Endothelial cell (in vitro differentiated cells): ENCODE measurements at regions not wholly inside any gene's neighbourhood (a gene's known extent, or its start where the extent isn't known, plus 50 kb on each side); places are given as distances from the start of the nearest gene placed in this dataset.

Source experiments
- DNase-seq: peaks from one replicate; pipeline ENCODE4 v3.0.0; 2021; ENCODE audit warnings: low spot score
- H3K27ac Mint-ChIP-seq: one replicate; pipeline ENCODE4 v1.8.0; 2021; ENCODE audit warnings: mixed read lengths, inconsistent platforms; ENCODE audit not compliant: unreplicated experiment
- H3K27me3 Mint-ChIP-seq: one replicate; pipeline ENCODE4 v1.8.0; 2021; ENCODE audit warnings: mild to moderate bottlenecking, moderate library complexity, mixed read lengths, inconsistent platforms; ENCODE audit not compliant: unreplicated experiment
- H3K36me3 Mint-ChIP-seq: one replicate; pipeline ENCODE4 v1.8.0; 2021; ENCODE audit warnings: mild to moderate bottlenecking, low read depth, mixed read lengths, inconsistent platforms; ENCODE audit not compliant: unreplicated experiment
- H3K4me1 Mint-ChIP-seq: one replicate; pipeline ENCODE4 v1.8.0; 2021; ENCODE audit warnings: mild to moderate bottlenecking, mixed read lengths, inconsistent platforms; ENCODE audit not compliant: unreplicated experiment
- H3K4me3 Mint-ChIP-seq: one replicate; pipeline ENCODE4 v1.8.0; 2021; ENCODE audit warnings: mild to moderate bottlenecking, mixed read lengths, inconsistent platforms; ENCODE audit not compliant: unreplicated experiment
- H3K9me3 Mint-ChIP-seq: one replicate; pipeline ENCODE4 v1.8.0; 2021; ENCODE audit warnings: mixed read lengths, inconsistent platforms; ENCODE audit not compliant: unreplicated experiment
- TF ChIP-seq, protein P1 (sequence below): fragments of 200-600 bp; sonication (generic); IDR thresholded peaks from one replicate; pipeline ENCODE4 v1.5.0; 2021; ENCODE audit warnings: antibody characterized with exemption; ENCODE audit not compliant: unreplicated experiment

- no peak for DNase-seq
- H3K9me3 Mint-ChIP-seq = no peaks in the 10 kb centered on the region
- no peak overlapping the region for H3K27ac Mint-ChIP-seq
- no peak overlapping the region for H3K4me3 Mint-ChIP-seq
- no peaks in the 10 kb centered on the region for H3K27me3 Mint-ChIP-seq
- TF ChIP-seq, protein P1, sequence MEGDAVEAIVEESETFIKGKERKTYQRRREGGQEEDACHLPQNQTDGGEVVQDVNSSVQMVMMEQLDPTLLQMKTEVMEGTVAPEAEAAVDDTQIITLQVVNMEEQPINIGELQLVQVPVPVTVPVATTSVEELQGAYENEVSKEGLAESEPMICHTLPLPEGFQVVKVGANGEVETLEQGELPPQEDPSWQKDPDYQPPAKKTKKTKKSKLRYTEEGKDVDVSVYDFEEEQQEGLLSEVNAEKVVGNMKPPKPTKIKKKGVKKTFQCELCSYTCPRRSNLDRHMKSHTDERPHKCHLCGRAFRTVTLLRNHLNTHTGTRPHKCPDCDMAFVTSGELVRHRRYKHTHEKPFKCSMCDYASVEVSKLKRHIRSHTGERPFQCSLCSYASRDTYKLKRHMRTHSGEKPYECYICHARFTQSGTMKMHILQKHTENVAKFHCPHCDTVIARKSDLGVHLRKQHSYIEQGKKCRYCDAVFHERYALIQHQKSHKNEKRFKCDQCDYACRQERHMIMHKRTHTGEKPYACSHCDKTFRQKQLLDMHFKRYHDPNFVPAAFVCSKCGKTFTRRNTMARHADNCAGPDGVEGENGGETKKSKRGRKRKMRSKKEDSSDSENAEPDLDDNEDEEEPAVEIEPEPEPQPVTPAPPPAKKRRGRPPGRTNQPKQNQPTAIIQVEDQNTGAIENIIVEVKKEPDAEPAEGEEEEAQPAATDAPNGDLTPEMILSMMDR = no peak
- H3K4me1 Mint-ChIP-seq = no peaks in the 10 kb centered on the region
- H3K36me3 Mint-ChIP-seq = no peaks in the 10 kb centered on the region
These were observed 1472.4 kb downstream of the SI start for GRCh38 chr3:163605915-163606314.

- Mint-ChIP-seq H3K36me3 (no peaks in the 10 kb centered on the region), H3K4me1 (no peaks in the 10 kb centered on the region)
These were observed 1476.9 kb downstream of the SI start for GRCh38 chr3:163601426-163601825.

DNA sequence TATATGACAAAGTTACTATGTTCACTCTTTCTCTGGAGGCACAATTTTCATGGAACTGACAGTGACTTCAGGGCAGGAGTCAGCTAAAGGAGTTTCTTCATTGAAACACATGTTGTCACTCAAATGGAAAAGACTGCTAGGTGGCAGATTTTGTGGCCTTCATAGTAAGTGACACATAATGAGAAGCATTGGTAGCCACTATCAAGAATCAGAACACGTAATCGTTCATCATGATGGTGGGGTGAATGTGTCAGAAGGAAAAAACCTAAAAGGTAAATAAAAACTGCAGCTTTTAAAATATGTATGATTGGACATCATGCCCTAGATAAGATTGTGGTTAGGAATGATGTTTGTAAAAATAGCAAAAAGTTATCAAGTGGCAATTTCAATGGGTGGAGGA lies 1491.0 kb downstream of the SI start:
- TF ChIP-seq, protein P1 = no peak
- Mint-ChIP-seq H3K27ac (no peak overlapping the region), H3K4me3 (no peak overlapping the region), H3K27me3 (no peaks in the 10 kb centered on the region), H3K36me3 (no peaks in the 10 kb centered on the region), H3K4me1 (no peaks in the 10 kb centered on the region), H3K9me3 (no peaks in the 10 kb centered on the region)
- DNase-seq = no peak

More at GRCh38 chr3:163601426-163601825, 1476.9 kb downstream of the SI start:
- H3K27me3 Mint-ChIP-seq = no peaks in the 10 kb centered on the region
- no peak for DNase-seq
- no peak overlapping the region for H3K4me3 Mint-ChIP-seq
- H3K9me3 Mint-ChIP-seq = no peaks in the 10 kb centered on the region
- TF ChIP-seq, protein P1 = no peak
- H3K27ac Mint-ChIP-seq = no peak overlapping the region

DNA sequence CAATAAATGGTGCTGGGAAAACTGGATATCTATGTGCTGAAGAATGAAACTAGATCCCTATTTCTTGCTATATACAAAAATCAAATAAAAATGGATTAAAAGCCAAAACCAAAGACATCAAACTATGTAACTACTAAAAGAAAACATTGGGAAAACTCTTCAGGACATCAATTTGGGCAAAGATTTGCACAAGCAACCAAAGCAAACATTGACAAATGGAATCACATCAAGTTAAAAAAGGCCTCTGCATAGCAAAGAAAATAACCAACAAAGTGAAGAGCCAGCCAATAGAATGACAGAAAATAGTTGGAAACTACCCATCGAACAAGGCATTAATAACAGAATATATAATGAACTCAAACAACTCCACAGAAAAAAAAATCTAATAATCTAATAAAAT lies 1495.3 kb downstream of the SI start:
- Mint-ChIP-seq H3K27ac (no peak overlapping the region), H3K27me3 (no peaks in the 10 kb centered on the region), H3K9me3 (no peaks in the 10 kb centered on the region), H3K36me3 (no peaks in the 10 kb centered on the region), H3K4me3 (no peak overlapping the region), H3K4me1 (no peaks in the 10 kb centered on the region)
- TF ChIP-seq, protein P1 = no peak
- no peak for DNase-seq

GRCh38 chr3:163577271-163577670 lies 1501.0 kb downstream of the SI start:
- no peaks in the 10 kb centered on the region for H3K36me3 Mint-ChIP-seq
- H3K4me1 Mint-ChIP-seq = no peaks in the 10 kb centered on the region
- H3K27me3 Mint-ChIP-seq = peaks cover 2% of the 10 kb centered on the region
- peaks cover 5% of the 10 kb centered on the region for H3K9me3 Mint-ChIP-seq
- H3K4me3 Mint-ChIP-seq = no peak overlapping the region
- TF ChIP-seq, protein P1 = no peak
- no peak for DNase-seq
- H3K27ac Mint-ChIP-seq = no peak overlapping the region
